ENCODE measurements at regions not wholly inside any gene's neighbourhood (a gene's known extent, or its start where the extent isn't known, plus 50 kb on each side); places are given as distances from the start of the nearest gene placed in this dataset.

DNA sequence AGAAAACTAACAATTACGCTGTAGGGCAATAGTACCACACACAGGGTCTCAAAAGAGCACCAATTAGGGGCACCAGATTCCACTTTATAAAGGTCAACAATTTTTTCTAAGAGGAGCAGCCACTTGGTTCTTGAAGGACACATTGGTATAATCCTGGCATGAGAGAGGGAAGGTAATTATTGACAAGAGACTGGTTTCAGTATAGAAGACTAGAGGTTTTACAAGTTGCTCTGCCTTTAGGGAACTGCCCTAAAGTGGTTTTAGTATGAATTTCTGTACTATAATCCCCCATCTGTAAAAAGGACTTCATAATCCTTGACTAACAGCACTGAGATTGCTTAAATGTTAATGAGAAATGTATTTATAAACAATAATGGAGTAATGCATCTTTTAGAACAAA is 648.5 kb upstream of the PTBP2 start:
- TF ChIP-seq, protein P1, sequence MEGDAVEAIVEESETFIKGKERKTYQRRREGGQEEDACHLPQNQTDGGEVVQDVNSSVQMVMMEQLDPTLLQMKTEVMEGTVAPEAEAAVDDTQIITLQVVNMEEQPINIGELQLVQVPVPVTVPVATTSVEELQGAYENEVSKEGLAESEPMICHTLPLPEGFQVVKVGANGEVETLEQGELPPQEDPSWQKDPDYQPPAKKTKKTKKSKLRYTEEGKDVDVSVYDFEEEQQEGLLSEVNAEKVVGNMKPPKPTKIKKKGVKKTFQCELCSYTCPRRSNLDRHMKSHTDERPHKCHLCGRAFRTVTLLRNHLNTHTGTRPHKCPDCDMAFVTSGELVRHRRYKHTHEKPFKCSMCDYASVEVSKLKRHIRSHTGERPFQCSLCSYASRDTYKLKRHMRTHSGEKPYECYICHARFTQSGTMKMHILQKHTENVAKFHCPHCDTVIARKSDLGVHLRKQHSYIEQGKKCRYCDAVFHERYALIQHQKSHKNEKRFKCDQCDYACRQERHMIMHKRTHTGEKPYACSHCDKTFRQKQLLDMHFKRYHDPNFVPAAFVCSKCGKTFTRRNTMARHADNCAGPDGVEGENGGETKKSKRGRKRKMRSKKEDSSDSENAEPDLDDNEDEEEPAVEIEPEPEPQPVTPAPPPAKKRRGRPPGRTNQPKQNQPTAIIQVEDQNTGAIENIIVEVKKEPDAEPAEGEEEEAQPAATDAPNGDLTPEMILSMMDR (IDR thresholded peaks at IDR 0.05), result no peak
- TF ChIP-seq POLR2A (IDR thresholded peaks at IDR 0.05) (no peak), EP300 (IDR thresholded peaks at IDR 0.05) (no peak), POLR2AphosphoS5 (IDR thresholded peaks at IDR 0.05) (no peak)

All from sigmoid colon (tissue), 4 donors.